Uterus (tissue), 2 donors: ENCODE measurements at regions not wholly inside any gene's neighbourhood (a gene's known extent, or its start where the extent isn't known, plus 50 kb on each side); places are given as distances from the start of the nearest gene placed in this dataset.

Source experiments
- CTCF ChIP-seq, 4 experiments: fragments of 200-600 bp in 2 of 4; fragments of 450-650 bp in 2 of 4; sonication (generic) in 2 of 4; IDR thresholded peaks; one replicate each; pipeline ENCODE4 v1.5.1; 2016 to 2019; ENCODE audit warnings: antibody characterized with exemption in 4 of 4, mild to moderate bottlenecking in 2 of 4, moderate library complexity in 1 of 4
- POLR2A ChIP-seq, 2 donors: fragments of 450-650 bp; IDR thresholded peaks; one replicate each; pipeline ENCODE4 v1.6.1; 2016; ENCODE audit warnings: antibody characterized with exemption in 2 of 2, mild to moderate bottlenecking in 1 of 2, moderate library complexity in 1 of 2

- TF ChIP-seq CTCF (IDR thresholded peaks at IDR 0.05) (no peak), POLR2A (IDR thresholded peaks at IDR 0.05) (no peak)
Measured at GRCh38 chr9:81292056-81292805, 397.1 kb downstream of the TLE1 start.
